ENCODE measurements at regions not wholly inside any gene's neighbourhood (a gene's known extent, or its start where the extent isn't known, plus 50 kb on each side); places are given as distances from the start of the nearest gene placed in this dataset.

- Mint-ChIP-seq H3K4me1 (no peaks in the 10 kb centered on the region), H3K27ac (no peak overlapping the region), H3K36me3 (ENCODE audit: low read depth) (no peaks in the 10 kb centered on the region), H3K4me3 (no peak overlapping the region), H3K27me3 (ENCODE audit: insufficient read depth) (no peaks in the 10 kb centered on the region), H3K9me3 (no peaks in the 10 kb centered on the region)
- Histone ChIP-seq H3K27me3 (ENCODE audit: control insufficient read depth, insufficient read depth, low read length, poor library complexity, severe bottlenecking) (no peaks in the 10 kb centered on the region), H3K36me3 (ENCODE audit: control insufficient read depth, insufficient read depth, low read length) (no peaks in the 10 kb centered on the region), H3K27ac (ENCODE audit: low read depth, low read length) (no peak overlapping the region), H3K9ac (ENCODE audit: extremely low read depth, low read length, poor library complexity, severe bottlenecking) (no peak overlapping the region), H3K4me3 (ENCODE audit: low read length) (no peak overlapping the region), H3K9me3 (ENCODE audit: control insufficient read depth, low read length) (no peaks in the 10 kb centered on the region), H3K4me1 (ENCODE audit: control insufficient read depth, insufficient read depth, low read length) (no peaks in the 10 kb centered on the region)
- no CpG with 5 or more reads among the region's 3 CpGs for WGBS, 2 experiments (ENCODE audit: insufficient coverage in 1 of 2, insufficient read length in 1 of 2)
- TF ChIP-seq CTCF (conservative IDR thresholded peaks at IDR 0.05) = no peak
- DNase-seq = no peak
Measured at GRCh38 chrX:22739276-22739675, 260.5 kb upstream of the DDX53 start.

GRCh38 chrX:22740836-22741235 lies 258.9 kb upstream of the DDX53 start:
- peaks cover 5% of the 10 kb centered on the region for H3K27me3 Mint-ChIP-seq (ENCODE audit: insufficient read depth)

GRCh38 chrX:22742174-22742573 lies 257.6 kb upstream of the DDX53 start:
- H3K27me3 Mint-ChIP-seq (ENCODE audit: insufficient read depth) = peaks cover 5% of the 10 kb centered on the region
- 100% methylated on average over 1 of the region's 1 CpG; no CpG with 5 or more reads in 1 of the 2 experiments for WGBS, 2 experiments (ENCODE audit: insufficient coverage in 1 of 2, insufficient read length in 1 of 2)
- Histone ChIP-seq H3K4me1 (ENCODE audit: control insufficient read depth, insufficient read depth, low read length) (no peaks in the 10 kb centered on the region), H3K36me3 (ENCODE audit: control insufficient read depth, insufficient read depth, low read length) (no peaks in the 10 kb centered on the region), H3K9ac (ENCODE audit: extremely low read depth, low read length, poor library complexity, severe bottlenecking) (no peak overlapping the region), H3K27ac (ENCODE audit: low read depth, low read length) (no peak overlapping the region), H3K4me3 (ENCODE audit: low read length) (no peak overlapping the region), H3K27me3 (ENCODE audit: control insufficient read depth, insufficient read depth, low read length, poor library complexity, severe bottlenecking) (no peaks in the 10 kb centered on the region), H3K9me3 (ENCODE audit: control insufficient read depth, low read length) (no peaks in the 10 kb centered on the region)
- no peak overlapping the region for H3K4me3 Mint-ChIP-seq
- no peaks in the 10 kb centered on the region for H3K36me3 Mint-ChIP-seq (ENCODE audit: low read depth)
- H3K27ac Mint-ChIP-seq = no peak overlapping the region
- DNase-seq = no peak
- H3K4me1 Mint-ChIP-seq = peaks cover under 1% of the 10 kb centered on the region
- H3K9me3 Mint-ChIP-seq = no peaks in the 10 kb centered on the region
- TF ChIP-seq CTCF (conservative IDR thresholded peaks at IDR 0.05) = no peak

More at GRCh38 chrX:22740836-22741235, 258.9 kb upstream of the DDX53 start:
- TF ChIP-seq CTCF (conservative IDR thresholded peaks at IDR 0.05) = no peak
- H3K9ac ChIP-seq (ENCODE audit: extremely low read depth, low read length, poor library complexity, severe bottlenecking) = no peak overlapping the region
- no peaks in the 10 kb centered on the region for H3K9me3 Mint-ChIP-seq
- H3K4me3 Mint-ChIP-seq = no peak overlapping the region
- H3K27ac ChIP-seq (ENCODE audit: low read depth, low read length) = no peak overlapping the region
- no peak for DNase-seq
- no peak overlapping the region for H3K4me3 ChIP-seq (ENCODE audit: low read length)
- no peaks in the 10 kb centered on the region for H3K36me3 ChIP-seq (ENCODE audit: control insufficient read depth, insufficient read depth, low read length)
- H3K36me3 Mint-ChIP-seq (ENCODE audit: low read depth) = no peaks in the 10 kb centered on the region
- WGBS, 2 experiments (ENCODE audit: insufficient coverage in 1 of 2, insufficient read length in 1 of 2) = 96 to 100% methylated on average over 2 to 4 of the region's 4 CpGs
- no peaks in the 10 kb centered on the region for H3K27me3 ChIP-seq (ENCODE audit: control insufficient read depth, insufficient read depth, low read length, poor library complexity, severe bottlenecking)
- H3K27ac Mint-ChIP-seq = no peak overlapping the region
- no peaks in the 10 kb centered on the region for H3K4me1 Mint-ChIP-seq
- H3K4me1 ChIP-seq (ENCODE audit: control insufficient read depth, insufficient read depth, low read length) = no peaks in the 10 kb centered on the region
- no peaks in the 10 kb centered on the region for H3K9me3 ChIP-seq (ENCODE audit: control insufficient read depth, low read length)
